ENCODE measurements at regions not wholly inside any gene's neighbourhood (a gene's known extent, or its start where the extent isn't known, plus 50 kb on each side); places are given as distances from the start of the nearest gene placed in this dataset.

- TF ChIP-seq CTCF (IDR thresholded peaks at IDR 0.05) = no peak
- no peak for TF ChIP-seq POLR2A (IDR thresholded peaks at IDR 0.05)
Measured at GRCh38 chr10:130862122-130862521, 449.4 kb downstream of the TCERG1L start.
